ENCODE measurements at regions not wholly inside any gene's neighbourhood (a gene's known extent, or its start where the extent isn't known, plus 50 kb on each side); places are given as distances from the start of the nearest gene placed in this dataset.
"Not testable (repeated sequence)": the region's sequence is repeated elsewhere in the genome, so short reads cannot be mapped to it uniquely, and the experiment has no call there.

- no peaks in the 10 kb centered on the region for H3K36me3 Mint-ChIP-seq
- H3K27ac Mint-ChIP-seq = no peak overlapping the region
- TF ChIP-seq EZH2 (IDR thresholded peaks at IDR 0.05) = no peak
- no peak for TF ChIP-seq EZH2phosphoT487 (IDR thresholded peaks at IDR 0.05)
- no peak for TF ChIP-seq CTCF (IDR thresholded peaks at IDR 0.05)
- no peaks in the 10 kb centered on the region for H4K20me1 ChIP-seq (ENCODE audit: low read depth)
- H3K79me2 ChIP-seq (ENCODE audit: low read depth) = no peaks in the 10 kb centered on the region
- no peaks in the 10 kb centered on the region for H3K27me3 ChIP-seq
- H3K9me3 Mint-ChIP-seq = no peaks in the 10 kb centered on the region
- no peaks in the 10 kb centered on the region for H3K4me1 ChIP-seq
- no peak overlapping the region for H2AFZ ChIP-seq (replicated peaks)
- no peaks in the 10 kb centered on the region for H3K36me3 ChIP-seq
- H3K9me3 ChIP-seq (ENCODE audit: low read depth) = no peaks in the 10 kb centered on the region
- H3K4me3 ChIP-seq = no peak overlapping the region
- DNase-seq (ENCODE audit: low spot score) = no peak
- H3K4me1 Mint-ChIP-seq = no peaks in the 10 kb centered on the region
- H3K4me2 ChIP-seq = no peak overlapping the region
- H3K27me3 Mint-ChIP-seq (ENCODE audit: insufficient read depth, low read depth) = no peaks in the 10 kb centered on the region
- H3K9ac ChIP-seq = no peak overlapping the region
- no peak overlapping the region for H3K4me3 Mint-ChIP-seq
- H3K27ac ChIP-seq = no peak overlapping the region
- H3F3A ChIP-seq (ENCODE audit: low read depth) = no peaks in the 10 kb centered on the region
Measured at GRCh38 chr1:213345621-213346020, 294.6 kb downstream of the RPS6KC1 start.

GRCh38 chr1:213357403-213357802, 306.4 kb downstream of the RPS6KC1 start:
- DNase-seq (ENCODE audit: low spot score) = no peak
- H3K27me3 ChIP-seq = no peaks in the 10 kb centered on the region
- H4K20me1 ChIP-seq (ENCODE audit: low read depth) = no peaks in the 10 kb centered on the region
- H3K4me2 ChIP-seq = no peak overlapping the region
- Mint-ChIP-seq H3K4me3 (no peak overlapping the region), H3K27me3 (ENCODE audit: insufficient read depth, low read depth) (peaks cover 5% of the 10 kb centered on the region), H3K4me1 (no peaks in the 10 kb centered on the region), H3K27ac (peak overlapping the region; percentile 21), H3K9me3 (peaks cover 11% of the 10 kb centered on the region), H3K36me3 (no peaks in the 10 kb centered on the region)
- no peaks in the 10 kb centered on the region for H3K9me3 ChIP-seq (ENCODE audit: low read depth)
- H3K4me1 ChIP-seq = no peaks in the 10 kb centered on the region
- no peaks in the 10 kb centered on the region for H3F3A ChIP-seq (ENCODE audit: low read depth)
- no peaks in the 10 kb centered on the region for H3K36me3 ChIP-seq
- H2AFZ ChIP-seq (replicated peaks) = no peak overlapping the region
- no peaks in the 10 kb centered on the region for H3K79me2 ChIP-seq (ENCODE audit: low read depth)
- H3K4me3 ChIP-seq = no peak overlapping the region
- TF ChIP-seq EZH2phosphoT487 (IDR thresholded peaks at IDR 0.05) (no peak), EZH2 (IDR thresholded peaks at IDR 0.05) (no peak), CTCF (IDR thresholded peaks at IDR 0.05) (no peak)
- H3K27ac ChIP-seq = no peak overlapping the region
- no peak overlapping the region for H3K9ac ChIP-seq

DNA sequence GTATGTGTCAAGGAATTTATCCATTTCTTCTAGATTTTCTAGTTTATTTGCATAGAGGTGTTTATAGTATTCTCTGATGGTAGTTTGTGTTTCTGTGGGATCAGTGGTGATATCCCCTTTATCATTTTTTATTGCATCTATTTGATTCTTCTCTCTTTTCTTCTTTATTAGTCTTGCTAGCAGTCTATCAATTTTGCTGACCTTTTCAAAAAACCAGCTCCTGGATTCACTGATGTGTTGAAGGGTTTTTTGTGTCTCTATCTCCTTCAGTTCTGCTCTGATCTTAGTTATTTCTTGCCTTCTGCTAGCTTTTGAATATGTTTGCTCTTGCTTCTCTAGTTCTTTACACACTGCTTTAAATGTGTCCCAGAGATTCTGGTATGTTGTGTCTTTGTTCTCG, 307.3 kb downstream of the RPS6KC1 start:
- H3K27me3 Mint-ChIP-seq (ENCODE audit: insufficient read depth, low read depth); H3K27ac Mint-ChIP-seq; H3K4me3 ChIP-seq; H3F3A ChIP-seq (ENCODE audit: low read depth); H3K4me3 Mint-ChIP-seq; H3K4me2 ChIP-seq; H3K27ac ChIP-seq; H3K4me1 Mint-ChIP-seq; H3K27me3 ChIP-seq; H3K4me1 ChIP-seq; H3K79me2 ChIP-seq (ENCODE audit: low read depth); H3K9me3 ChIP-seq (ENCODE audit: low read depth); H3K36me3 ChIP-seq; H4K20me1 ChIP-seq (ENCODE audit: low read depth); H2AFZ ChIP-seq (replicated peaks); H3K36me3 Mint-ChIP-seq; DNase-seq (ENCODE audit: low spot score); H3K9ac ChIP-seq: not testable (repeated sequence)
- peaks cover 12% of the 10 kb centered on the region for H3K9me3 Mint-ChIP-seq

DNA sequence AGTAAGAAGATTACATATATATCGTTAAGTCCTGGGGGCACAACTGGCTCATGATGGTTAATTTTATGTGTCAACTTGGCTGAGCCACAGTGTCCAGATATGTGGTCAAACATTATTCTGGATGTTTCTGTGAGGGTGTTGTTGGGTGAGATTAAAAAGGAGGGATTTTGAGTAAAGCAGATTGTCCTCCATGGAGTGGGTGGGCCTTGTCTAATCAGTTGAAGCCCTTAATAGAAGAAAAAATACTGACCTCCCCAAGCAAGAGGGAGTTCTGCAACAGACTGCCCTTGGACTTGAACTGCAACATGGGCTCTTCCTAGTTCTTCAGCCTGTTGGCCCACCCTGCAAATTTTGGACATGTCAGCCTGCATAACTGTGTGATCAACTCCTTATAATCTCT, 311.6 kb downstream of the RPS6KC1 start:
- no peak overlapping the region for H3K4me3 Mint-ChIP-seq
- peaks cover under 1% of the 10 kb centered on the region for H3K4me1 ChIP-seq
- H3K4me1 Mint-ChIP-seq = no peaks in the 10 kb centered on the region
- H3K27me3 Mint-ChIP-seq (ENCODE audit: insufficient read depth, low read depth) = peaks cover 4% of the 10 kb centered on the region
- TF ChIP-seq EZH2 (IDR thresholded peaks at IDR 0.05) (no peak), CTCF (IDR thresholded peaks at IDR 0.05) (no peak), EZH2phosphoT487 (IDR thresholded peaks at IDR 0.05) (no peak)
- no peak overlapping the region for H3K4me3 ChIP-seq
- no peaks in the 10 kb centered on the region for H3K79me2 ChIP-seq (ENCODE audit: low read depth)
- no peak for DNase-seq (ENCODE audit: low spot score)
- H3F3A ChIP-seq (ENCODE audit: low read depth) = no peaks in the 10 kb centered on the region
- no peak overlapping the region for H3K9ac ChIP-seq
- no peaks in the 10 kb centered on the region for H3K9me3 ChIP-seq (ENCODE audit: low read depth)
- peaks cover 12% of the 10 kb centered on the region for H3K9me3 Mint-ChIP-seq
- no peak overlapping the region for H3K27ac ChIP-seq
- H3K27ac Mint-ChIP-seq = no peak overlapping the region
- no peaks in the 10 kb centered on the region for H4K20me1 ChIP-seq (ENCODE audit: low read depth)
- H3K36me3 Mint-ChIP-seq = no peaks in the 10 kb centered on the region
- no peak overlapping the region for H2AFZ ChIP-seq (replicated peaks)
- no peak overlapping the region for H3K4me2 ChIP-seq
- no peaks in the 10 kb centered on the region for H3K36me3 ChIP-seq
- H3K27me3 ChIP-seq = no peaks in the 10 kb centered on the region

Data from neural progenitor cell (in vitro differentiated cells).